ENCODE measurements at regions not wholly inside any gene's neighbourhood (a gene's known extent, or its start where the extent isn't known, plus 50 kb on each side); places are given as distances from the start of the nearest gene placed in this dataset.

GRCh38 chr13:40024204-40024966 is 368.9 kb downstream of the COG6 start:
- intact Hi-C loops (cut with micrococcal nuclease; ENCODE audit: unreplicated experiment), result no loop called here
- no peak overlapping the region for H3K4me2 ChIP-seq (ENCODE audit: low read length)
- CTCF ChIA-PET (ENCODE audit: unreplicated experiment), result no interaction called here
- no peaks in the 10 kb centered on the region for H3K79me2 ChIP-seq (ENCODE audit: insufficient read depth, low read depth, low read length)
- DNase-seq (ENCODE audit: low spot score), result no peak
- POLR2A ChIA-PET, result no interaction called here
- H2AFZ ChIP-seq (ENCODE audit: low read length), result no peak overlapping the region
- peaks cover 12% of the 10 kb centered on the region for H3K4me1 ChIP-seq (ENCODE audit: insufficient read depth, low read length, poor library complexity, severe bottlenecking)
- H3K9me3 ChIP-seq (ENCODE audit: low read length), result no peaks in the 10 kb centered on the region
- no TSS peak for BruUV-seq (replicated peaks)
- TF ChIP-seq CTCF (conservative IDR thresholded peaks at IDR 0.05; ENCODE audit: low read length) (no peak), EZH2phosphoT487 (IDR thresholded peaks at IDR 0.05; ENCODE audit: borderline replicate concordance, low read depth, low read length) (no peak)
- no peaks in the 10 kb centered on the region for H3K36me3 ChIP-seq (ENCODE audit: insufficient read depth, low read length)
- no peak overlapping the region for H3K4me3 ChIP-seq (ENCODE audit: low read depth, low read length, poor library complexity, severe bottlenecking)
- H3K27ac ChIP-seq (ENCODE audit: low read depth, low read length, poor library complexity, severe bottlenecking), result no peak overlapping the region
- H4K20me1 ChIP-seq (ENCODE audit: insufficient read depth, low read length), result no peaks in the 10 kb centered on the region
- H3K9me2 ChIP-seq (ENCODE audit: insufficient read depth, low read length), result no peaks in the 10 kb centered on the region

DNA sequence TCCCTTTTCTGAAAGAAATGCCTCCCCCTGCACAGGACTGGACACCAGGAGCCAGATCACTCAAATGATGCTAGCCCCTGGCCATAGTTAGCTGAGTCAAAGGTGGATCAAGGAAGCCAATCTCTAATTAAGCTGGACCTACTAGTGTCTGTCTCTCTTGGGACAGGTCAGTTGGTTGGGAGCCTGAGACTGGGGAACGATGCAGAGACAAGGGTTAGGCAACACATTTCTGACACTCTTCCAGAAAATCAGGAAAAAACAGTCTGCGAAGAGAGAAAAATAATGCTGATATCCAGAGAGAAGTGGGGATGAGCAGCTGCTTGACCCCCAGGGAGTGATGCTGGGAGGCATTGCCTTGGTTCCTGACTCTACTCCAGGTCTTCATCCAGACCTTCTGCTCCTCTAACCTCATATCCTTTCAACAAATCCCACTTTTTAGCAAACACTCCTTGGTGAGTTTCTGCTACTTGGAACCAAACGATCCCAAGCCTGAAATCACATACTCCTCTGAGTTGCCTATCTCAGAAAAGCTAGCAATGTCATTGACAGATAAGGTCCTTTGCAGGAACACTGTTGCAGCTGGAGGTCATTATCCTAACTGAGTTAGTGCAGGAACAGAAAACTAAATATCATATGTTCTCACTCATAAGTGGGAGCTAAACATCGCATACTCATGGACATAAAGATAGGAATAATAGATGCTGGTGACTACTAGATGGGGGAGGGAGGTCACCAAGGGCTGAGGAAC is 369.7 kb downstream of the COG6 start:
- CTCF ChIA-PET (ENCODE audit: unreplicated experiment), result no interaction called here
- H3K9me3 ChIP-seq (ENCODE audit: low read length), result no peaks in the 10 kb centered on the region
- H2AFZ ChIP-seq (ENCODE audit: low read length), result no peak overlapping the region
- intact Hi-C loops (cut with micrococcal nuclease; ENCODE audit: unreplicated experiment), result no loop called here
- no TSS peak for BruUV-seq (replicated peaks)
- H3K27ac ChIP-seq (ENCODE audit: low read depth, low read length, poor library complexity, severe bottlenecking), result no peak overlapping the region
- no peak for TF ChIP-seq CTCF (conservative IDR thresholded peaks at IDR 0.05; ENCODE audit: low read length)
- TF ChIP-seq EZH2phosphoT487 (IDR thresholded peaks at IDR 0.05; ENCODE audit: borderline replicate concordance, low read depth, low read length), result no peak
- POLR2A ChIA-PET, result interaction anchor here (0.6 kb wide), 1 partner anchor 26 kb away, joined by 10 read pairs; no protein-coding TSS in a partner anchor
- H3K36me3 ChIP-seq (ENCODE audit: insufficient read depth, low read length), result no peaks in the 10 kb centered on the region
- no peaks in the 10 kb centered on the region for H3K79me2 ChIP-seq (ENCODE audit: insufficient read depth, low read depth, low read length)
- no peak overlapping the region for H3K4me2 ChIP-seq (ENCODE audit: low read length)
- H4K20me1 ChIP-seq (ENCODE audit: insufficient read depth, low read length), result no peaks in the 10 kb centered on the region
- peaks cover 12% of the 10 kb centered on the region for H3K4me1 ChIP-seq (ENCODE audit: insufficient read depth, low read length, poor library complexity, severe bottlenecking)
- H3K9me2 ChIP-seq (ENCODE audit: insufficient read depth, low read length), result no peaks in the 10 kb centered on the region
- DNase-seq (ENCODE audit: low spot score), result no peak
- no peak overlapping the region for H3K4me3 ChIP-seq (ENCODE audit: low read depth, low read length, poor library complexity, severe bottlenecking)

DNA sequence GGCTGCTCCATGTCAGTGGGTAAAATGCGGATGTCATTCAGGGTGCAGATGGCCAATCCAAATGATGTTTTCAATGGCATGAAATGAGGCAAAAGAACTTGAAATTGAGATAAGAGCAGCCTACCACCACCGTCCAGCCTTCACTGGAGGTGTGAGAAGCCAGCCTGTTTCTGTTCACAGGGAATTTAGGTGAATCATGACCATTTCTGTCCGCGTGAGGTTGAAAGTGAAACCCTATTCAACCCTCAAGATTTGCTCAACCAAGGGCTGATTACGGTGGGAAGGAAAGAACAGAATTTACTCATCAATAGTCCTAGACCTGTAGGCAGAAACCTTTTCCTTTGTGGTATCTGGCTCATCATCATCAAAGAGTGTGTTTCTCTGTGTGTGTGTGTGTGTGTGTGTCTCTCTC is 370.7 kb downstream of the COG6 start:
- no peak overlapping the region for H3K4me3 ChIP-seq (ENCODE audit: low read depth, low read length, poor library complexity, severe bottlenecking)
- no peak overlapping the region for H3K27ac ChIP-seq (ENCODE audit: low read depth, low read length, poor library complexity, severe bottlenecking)
- no peak for DNase-seq (ENCODE audit: low spot score)
- H3K79me2 ChIP-seq (ENCODE audit: insufficient read depth, low read depth, low read length), result no peaks in the 10 kb centered on the region
- peak overlapping the region; percentile 65; the same call in 1 of the 2 replicates for H2AFZ ChIP-seq (ENCODE audit: low read length)
- no TSS peak for BruUV-seq (replicated peaks)
- H3K4me1 ChIP-seq (ENCODE audit: insufficient read depth, low read length, poor library complexity, severe bottlenecking), result peaks cover 12% of the 10 kb centered on the region
- intact Hi-C loops (cut with micrococcal nuclease; ENCODE audit: unreplicated experiment), result no loop called here
- TF ChIP-seq CTCF (conservative IDR thresholded peaks at IDR 0.05; ENCODE audit: low read length), result no peak
- TF ChIP-seq EZH2phosphoT487 (IDR thresholded peaks at IDR 0.05; ENCODE audit: borderline replicate concordance, low read depth, low read length), result no peak
- ChIA-PET POLR2A (no interaction called here), CTCF (ENCODE audit: unreplicated experiment) (no interaction called here)
- no peaks in the 10 kb centered on the region for H3K9me3 ChIP-seq (ENCODE audit: low read length)
- peak overlapping the region; percentile 36; the same call in 1 of the 2 replicates for H3K4me2 ChIP-seq (ENCODE audit: low read length)
- H4K20me1 ChIP-seq (ENCODE audit: insufficient read depth, low read length), result no peaks in the 10 kb centered on the region
- H3K9me2 ChIP-seq (ENCODE audit: insufficient read depth, low read length), result no peaks in the 10 kb centered on the region
- H3K36me3 ChIP-seq (ENCODE audit: insufficient read depth, low read length), result no peaks in the 10 kb centered on the region
